ENCODE measurements at regions not wholly inside any gene's neighbourhood (a gene's known extent, or its start where the extent isn't known, plus 50 kb on each side); places are given as distances from the start of the nearest gene placed in this dataset.

DNA sequence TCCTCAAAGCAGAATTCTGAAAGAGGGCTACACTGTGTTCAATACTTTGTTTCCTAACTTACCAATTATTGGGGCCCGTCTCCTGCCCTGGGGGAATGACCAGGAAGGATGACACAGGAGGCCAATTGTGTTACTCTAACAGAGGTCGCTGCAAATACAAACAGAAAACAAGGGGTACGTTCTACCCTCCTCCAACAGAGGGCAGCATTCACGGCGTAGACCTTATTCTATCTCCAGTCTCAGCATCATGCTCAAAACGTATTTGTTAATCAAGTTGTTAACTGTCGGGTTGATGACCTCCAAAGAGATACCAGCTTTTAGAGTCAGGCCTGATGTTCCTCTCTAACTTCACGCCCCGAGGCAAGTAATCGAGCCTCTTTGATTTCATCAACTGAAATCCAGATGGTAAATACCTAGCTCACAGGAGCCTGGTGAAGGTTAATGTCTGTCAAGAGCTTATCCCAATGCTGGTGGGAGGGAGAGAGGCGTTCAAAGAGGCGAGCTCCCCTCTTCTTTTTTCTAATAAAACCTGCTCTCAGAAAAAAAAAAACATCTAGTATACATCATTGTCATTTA is 181.0 kb upstream of the KCNIP4 start:
- TF ChIP-seq ZNF350 (tag by site-specific recombination; IDR thresholded peaks at IDR 0.05) = no peak
- TF ChIP-seq TCF7L2 (IDR thresholded peaks at IDR 0.05; ENCODE audit: borderline replicate concordance, low read depth, low read length) = no peak
- no peak for TF ChIP-seq ZNF654 (tag by site-specific recombination; IDR thresholded peaks at IDR 0.05; ENCODE audit: low read depth)
- TF ChIP-seq, protein P1, sequence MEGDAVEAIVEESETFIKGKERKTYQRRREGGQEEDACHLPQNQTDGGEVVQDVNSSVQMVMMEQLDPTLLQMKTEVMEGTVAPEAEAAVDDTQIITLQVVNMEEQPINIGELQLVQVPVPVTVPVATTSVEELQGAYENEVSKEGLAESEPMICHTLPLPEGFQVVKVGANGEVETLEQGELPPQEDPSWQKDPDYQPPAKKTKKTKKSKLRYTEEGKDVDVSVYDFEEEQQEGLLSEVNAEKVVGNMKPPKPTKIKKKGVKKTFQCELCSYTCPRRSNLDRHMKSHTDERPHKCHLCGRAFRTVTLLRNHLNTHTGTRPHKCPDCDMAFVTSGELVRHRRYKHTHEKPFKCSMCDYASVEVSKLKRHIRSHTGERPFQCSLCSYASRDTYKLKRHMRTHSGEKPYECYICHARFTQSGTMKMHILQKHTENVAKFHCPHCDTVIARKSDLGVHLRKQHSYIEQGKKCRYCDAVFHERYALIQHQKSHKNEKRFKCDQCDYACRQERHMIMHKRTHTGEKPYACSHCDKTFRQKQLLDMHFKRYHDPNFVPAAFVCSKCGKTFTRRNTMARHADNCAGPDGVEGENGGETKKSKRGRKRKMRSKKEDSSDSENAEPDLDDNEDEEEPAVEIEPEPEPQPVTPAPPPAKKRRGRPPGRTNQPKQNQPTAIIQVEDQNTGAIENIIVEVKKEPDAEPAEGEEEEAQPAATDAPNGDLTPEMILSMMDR (tag by site-specific recombination; IDR thresholded peaks at IDR 0.05) = no peak
- TF ChIP-seq ZNF274 (IDR thresholded peaks at IDR 0.05; ENCODE audit: low read length) = no peak
- no peak for TF ChIP-seq ZNF274 (tag by site-specific recombination; IDR thresholded peaks at IDR 0.05; ENCODE audit: borderline replicate concordance)
- no peak for TF ChIP-seq ZFP69B (tag by site-specific recombination; IDR thresholded peaks at IDR 0.05)
- no peak for TF ChIP-seq KLF9 (tag by site-specific recombination; IDR thresholded peaks at IDR 0.05; ENCODE audit: low read depth)
- TF ChIP-seq ZNF121 (tag by site-specific recombination; IDR thresholded peaks at IDR 0.05) = no peak
- TF ChIP-seq GLI2 (tag by site-specific recombination; IDR thresholded peaks at IDR 0.05; ENCODE audit: borderline replicate concordance, low read depth) = no peak
- TF ChIP-seq KLF7 (tag by site-specific recombination; IDR thresholded peaks at IDR 0.05; ENCODE audit: borderline replicate concordance) = no peak
- TF ChIP-seq, protein P2, sequence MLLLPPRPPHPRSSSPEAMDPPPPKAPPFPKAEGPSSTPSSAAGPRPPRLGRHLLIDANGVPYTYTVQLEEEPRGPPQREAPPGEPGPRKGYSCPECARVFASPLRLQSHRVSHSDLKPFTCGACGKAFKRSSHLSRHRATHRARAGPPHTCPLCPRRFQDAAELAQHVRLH (tag by site-specific recombination; IDR thresholded peaks at IDR 0.05) = no peak

Measured in HEK293 (cell line).